H9 (cell line): ENCODE measurements at regions not wholly inside any gene's neighbourhood (a gene's known extent, or its start where the extent isn't known, plus 50 kb on each side); places are given as distances from the start of the nearest gene placed in this dataset.

Experiments
- DNase-seq: peaks from one replicate; pipeline ENCODE4 v3.0.0-alpha.2; 2017
- H2AFZ ChIP-seq: one replicate; pipeline ENCODE4 v1.6.1; 2013; ENCODE audit warnings: mild to moderate bottlenecking, low read length, control low read depth, moderate library complexity
- H2AK5ac ChIP-seq: 2 replicates; pipeline ENCODE4 v1.6.1; 2013; ENCODE audit warnings: low read length, control low read depth, mixed read lengths; ENCODE audit not compliant: insufficient read length
- H2BK120ac ChIP-seq: one replicate; pipeline ENCODE4 v1.6.1; 2013; ENCODE audit warnings: low read depth, mild to moderate bottlenecking, low read length, control low read depth, inconsistent platforms; ENCODE audit not compliant: poor library complexity, severe bottlenecking
- H2BK12ac ChIP-seq: 2 replicates; pipeline ENCODE4 v1.6.1; 2013; ENCODE audit warnings: low read length, control low read depth, mixed read lengths, low read depth; ENCODE audit not compliant: insufficient read length
- H2BK15ac ChIP-seq: 2 replicates; pipeline ENCODE4 v1.6.1; 2013; ENCODE audit warnings: low read depth, low read length, control low read depth
- H2BK20ac ChIP-seq: one replicate; pipeline ENCODE4 v1.6.1; 2013; ENCODE audit warnings: low read depth, mild to moderate bottlenecking, low read length, control low read depth, inconsistent platforms; ENCODE audit not compliant: poor library complexity, severe bottlenecking
- H2BK5ac ChIP-seq: 2 replicates; pipeline ENCODE4 v1.6.1; 2013; ENCODE audit warnings: low read length, control low read depth, mixed read lengths; ENCODE audit not compliant: insufficient read length
- H3K14ac ChIP-seq: 2 replicates; pipeline ENCODE4 v1.6.1; 2013; ENCODE audit warnings: low read length, control low read depth; ENCODE audit not compliant: insufficient read depth
- H3K18ac ChIP-seq: 2 replicates; pipeline ENCODE4 v1.6.1; 2013; ENCODE audit warnings: low read depth, mild to moderate bottlenecking, mixed read lengths, low read length, control low read depth; ENCODE audit not compliant: insufficient read length
- H3K23ac ChIP-seq: 2 replicates; pipeline ENCODE4 v1.6.1; 2013; ENCODE audit warnings: low read length, control low read depth, mixed read lengths, low read depth; ENCODE audit not compliant: insufficient read length
- H3K23me2 ChIP-seq: 2 replicates; pipeline ENCODE4 v1.6.1; 2013; ENCODE audit warnings: low read depth, mild to moderate bottlenecking, mixed read lengths, low read length, control low read depth; ENCODE audit not compliant: insufficient read length, poor library complexity, severe bottlenecking
- H3K27ac ChIP-seq: 2 replicates; pipeline ENCODE4 v1.5.1; 2013; ENCODE audit warnings: low read length, control low read depth, mixed read lengths, low read depth; ENCODE audit not compliant: insufficient read length
- H3K27me3 ChIP-seq: 2 replicates; pipeline ENCODE4 v1.6.1; 2013; ENCODE audit warnings: low read length, control low read depth, inconsistent platforms; ENCODE audit not compliant: insufficient read depth
- H3K4ac ChIP-seq: 2 replicates; pipeline ENCODE4 v1.6.1; 2013; ENCODE audit warnings: low read depth, mild to moderate bottlenecking, control low read depth, inconsistent platforms, low read length, moderate library complexity
- H3K4me1 ChIP-seq: 2 replicates; pipeline ENCODE4 v1.6.1; 2013; ENCODE audit warnings: low read length, control low read depth, inconsistent platforms; ENCODE audit not compliant: insufficient read depth
- H3K4me2 ChIP-seq: 2 replicates; pipeline ENCODE4 v1.6.1; 2013; ENCODE audit warnings: low read length, control low read depth, mixed read lengths; ENCODE audit not compliant: insufficient read length, insufficient read depth
- H3K56ac ChIP-seq: 2 replicates; pipeline ENCODE4 v1.6.1; 2013; ENCODE audit warnings: low read depth, mild to moderate bottlenecking, mixed read lengths, low read length, control low read depth; ENCODE audit not compliant: insufficient read length
- H3K79me1 ChIP-seq: 2 replicates; pipeline ENCODE4 v1.6.1; 2013; ENCODE audit warnings: low read depth, mild to moderate bottlenecking, moderate library complexity, low read length, control low read depth, inconsistent platforms; ENCODE audit not compliant: insufficient read depth, poor library complexity, severe bottlenecking
- H3K79me2 ChIP-seq: 2 replicates; pipeline ENCODE4 v1.6.1; 2013; ENCODE audit warnings: low read length, control low read depth, inconsistent platforms; ENCODE audit not compliant: insufficient read depth
- H3K9ac ChIP-seq: 2 replicates; pipeline ENCODE4 v1.6.1; 2013; ENCODE audit warnings: low read length, control low read depth, mixed read lengths; ENCODE audit not compliant: insufficient read length; ENCODE audit errors: extremely low read depth
- H3K9me3 ChIP-seq: one replicate; pipeline ENCODE4 v1.6.1; 2013; ENCODE audit warnings: low read depth, low read length, inconsistent platforms; ENCODE audit not compliant: control insufficient read depth
- H3T11ph ChIP-seq: one replicate; pipeline ENCODE4 v1.6.1; 2013; ENCODE audit warnings: mild to moderate bottlenecking, low read length, control low read depth, inconsistent platforms
- H4K20me1 ChIP-seq: one replicate; pipeline ENCODE4 v1.6.1; 2013; ENCODE audit not compliant: control insufficient read depth, insufficient read length, insufficient read depth
- H4K5ac ChIP-seq: 2 replicates; pipeline ENCODE4 v1.6.1; 2013; ENCODE audit warnings: low read depth, mild to moderate bottlenecking, mixed read lengths, low read length, control low read depth; ENCODE audit not compliant: insufficient read length
- H4K8ac ChIP-seq: replicated peaks from 2 replicates; pipeline ENCODE4 v1.6.1; 2013; ENCODE audit warnings: low read length, control low read depth, mixed read lengths, low read depth; ENCODE audit not compliant: insufficient read length
- H4K91ac ChIP-seq: 2 replicates; pipeline ENCODE4 v1.6.1; 2013; ENCODE audit warnings: low read depth, mild to moderate bottlenecking, moderate library complexity, mixed read lengths, low read length, control low read depth; ENCODE audit not compliant: insufficient read length
- H3K27ac Mint-ChIP-seq, 3 experiments: 2 replicates in 2 of 3; 3 replicates in 1 of 3; pipeline ENCODE4 v1.8.0; 2020 to 2021; ENCODE audit warnings: mixed read lengths in 3 of 3, mild to moderate bottlenecking in 1 of 3, moderate library complexity in 1 of 3
- H3K27me3 Mint-ChIP-seq: 2 replicates; pipeline ENCODE4 v1.8.0; 2021; ENCODE audit warnings: low read depth, mild to moderate bottlenecking, moderate library complexity, mixed read lengths
- H3K36me3 Mint-ChIP-seq, 3 experiments: 2 replicates in 2 of 3; 3 replicates in 1 of 3; pipeline ENCODE4 v1.8.0; 2020 to 2021; ENCODE audit warnings: low read depth in 3 of 3, mixed read lengths in 3 of 3; ENCODE audit not compliant: insufficient read depth in 1 of 3
- H3K4me1 Mint-ChIP-seq, 2 experiments: 2 replicates each; pipeline ENCODE4 v1.8.0; 2020; ENCODE audit warnings: mixed read lengths in 2 of 2
- H3K4me3 Mint-ChIP-seq, 2 experiments: 2 replicates in 1 of 2; 3 replicates in 1 of 2; pipeline ENCODE4 v1.8.0; 2020 to 2021; ENCODE audit warnings: mild to moderate bottlenecking in 2 of 2, mixed read lengths in 2 of 2, moderate library complexity in 1 of 2
- H3K9me3 Mint-ChIP-seq, 2 experiments: 2 replicates in 1 of 2; 3 replicates in 1 of 2; pipeline ENCODE4 v1.8.0; 2020; ENCODE audit warnings: mild to moderate bottlenecking in 2 of 2, mixed read lengths in 2 of 2, moderate library complexity in 1 of 2
- WGBS: extraction: QIAGEN DNeasy Blood & Tissue Kit; methylation state at CpG from one replicate; pipeline ENCODE4 v1.1.7; 2013; ENCODE audit warnings: missing lambda C conversion rate, low lambda C conversion rate, mixed read lengths; ENCODE audit not compliant: insufficient read length; ENCODE audit errors: extremely low coverage; 5-methylcytosine and 5-hydroxymethylcytosine counted together
- TF ChIP-seq, protein P1 (sequence below): fragments of 200-600 bp; sonication (generic); conservative IDR thresholded peaks from 3 replicates; pipeline ENCODE4 v1.8.0; 2021; ENCODE audit warnings: antibody characterized with exemption, mild to moderate bottlenecking

DNA sequence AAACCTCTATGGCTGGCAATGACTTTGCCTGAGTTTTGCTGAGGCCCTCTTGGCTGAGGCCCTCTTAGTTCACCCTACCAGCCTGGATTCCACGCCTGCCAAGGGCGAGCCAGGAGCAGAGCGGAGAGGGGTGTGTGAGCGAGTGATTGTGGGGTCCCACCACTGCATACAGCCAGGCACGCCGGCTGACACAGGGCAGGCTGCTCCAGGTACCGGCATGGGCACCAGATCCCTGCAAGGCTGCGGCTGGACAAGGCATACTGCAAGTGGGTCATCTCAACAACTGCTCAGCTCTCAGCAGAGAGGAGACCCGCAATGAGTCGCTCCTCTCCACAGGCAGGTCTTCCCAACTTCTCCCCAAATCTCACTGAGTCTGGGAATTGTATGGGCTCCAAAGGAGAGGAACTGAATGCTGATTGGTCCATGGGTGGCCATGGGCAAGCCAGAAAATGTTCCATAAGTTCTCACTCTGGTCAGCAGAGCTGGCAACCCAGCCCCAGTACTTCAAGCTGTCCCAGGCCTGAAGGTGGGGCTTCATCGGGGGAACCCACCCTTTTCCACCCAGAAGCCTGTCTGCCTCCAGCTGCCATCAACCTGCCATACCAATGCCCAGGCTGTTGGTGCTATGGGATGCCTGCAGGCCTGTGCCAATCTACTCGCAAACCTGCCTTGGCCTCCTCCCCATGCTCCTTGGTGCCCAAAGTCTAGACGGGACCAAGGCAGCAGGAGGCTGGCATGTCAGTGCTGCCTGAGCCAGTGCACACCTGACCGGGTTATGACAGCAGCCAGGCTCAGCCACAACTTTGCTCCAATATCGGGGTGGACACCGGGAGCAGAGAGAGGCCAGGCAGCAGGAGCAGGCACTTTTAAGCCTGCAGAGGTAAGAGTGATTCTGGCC lies 1273.6 kb upstream of the GBE1 start:
- no peaks in the 10 kb centered on the region for H3K27me3 ChIP-seq
- H2AFZ ChIP-seq, result no peak overlapping the region
- H2BK20ac ChIP-seq, result no peak overlapping the region
- no peak overlapping the region for H3K9ac ChIP-seq
- H2BK15ac ChIP-seq, result no peak overlapping the region
- no peaks in the 10 kb centered on the region for H3K23me2 ChIP-seq
- H4K20me1 ChIP-seq, result no peaks in the 10 kb centered on the region
- no peak overlapping the region for H3K14ac ChIP-seq
- H3K56ac ChIP-seq, result no peak overlapping the region
- H3K36me3 Mint-ChIP-seq, result peaks cover 0 to 2% (median 0%) of the 10 kb centered on the region in 3 experiments; a peak in 2 of 7 replicates
- H3K27me3 Mint-ChIP-seq, result no peaks in the 10 kb centered on the region
- H3K23ac ChIP-seq, result no peak overlapping the region
- H3K4ac ChIP-seq, result no peak overlapping the region
- H3K79me2 ChIP-seq, result no peaks in the 10 kb centered on the region
- H3K18ac ChIP-seq, result no peak overlapping the region
- no peak overlapping the region for H2BK12ac ChIP-seq
- no peak overlapping the region for H3T11ph ChIP-seq
- TF ChIP-seq, protein P1, sequence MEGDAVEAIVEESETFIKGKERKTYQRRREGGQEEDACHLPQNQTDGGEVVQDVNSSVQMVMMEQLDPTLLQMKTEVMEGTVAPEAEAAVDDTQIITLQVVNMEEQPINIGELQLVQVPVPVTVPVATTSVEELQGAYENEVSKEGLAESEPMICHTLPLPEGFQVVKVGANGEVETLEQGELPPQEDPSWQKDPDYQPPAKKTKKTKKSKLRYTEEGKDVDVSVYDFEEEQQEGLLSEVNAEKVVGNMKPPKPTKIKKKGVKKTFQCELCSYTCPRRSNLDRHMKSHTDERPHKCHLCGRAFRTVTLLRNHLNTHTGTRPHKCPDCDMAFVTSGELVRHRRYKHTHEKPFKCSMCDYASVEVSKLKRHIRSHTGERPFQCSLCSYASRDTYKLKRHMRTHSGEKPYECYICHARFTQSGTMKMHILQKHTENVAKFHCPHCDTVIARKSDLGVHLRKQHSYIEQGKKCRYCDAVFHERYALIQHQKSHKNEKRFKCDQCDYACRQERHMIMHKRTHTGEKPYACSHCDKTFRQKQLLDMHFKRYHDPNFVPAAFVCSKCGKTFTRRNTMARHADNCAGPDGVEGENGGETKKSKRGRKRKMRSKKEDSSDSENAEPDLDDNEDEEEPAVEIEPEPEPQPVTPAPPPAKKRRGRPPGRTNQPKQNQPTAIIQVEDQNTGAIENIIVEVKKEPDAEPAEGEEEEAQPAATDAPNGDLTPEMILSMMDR, result no peak
- no peak overlapping the region for H3K4me2 ChIP-seq
- H3K4me1 ChIP-seq, result no peaks in the 10 kb centered on the region
- H3K27ac ChIP-seq, result no peak overlapping the region
- no peak overlapping the region for H4K91ac ChIP-seq
- H3K9me3 Mint-ChIP-seq, result peaks cover 0 to 7% of the 10 kb centered on the region in 2 experiments; a peak in 3 of 5 replicates
- H4K5ac ChIP-seq, result no peak overlapping the region
- H2BK5ac ChIP-seq, result no peak overlapping the region
- H3K9me3 ChIP-seq, result no peaks in the 10 kb centered on the region
- no peaks in the 10 kb centered on the region for H3K79me1 ChIP-seq
- H4K8ac ChIP-seq, result no peak overlapping the region
- H3K4me3 Mint-ChIP-seq, result no peak overlapping the region
- no peak overlapping the region for H2AK5ac ChIP-seq
- H2BK120ac ChIP-seq, result no peak overlapping the region
- DNase-seq, result no peak
- peak overlapping the region in 1 of 3 experiments; percentile 72; a peak in 2 of 7 replicates for H3K27ac Mint-ChIP-seq
- no CpG with 5 or more reads among the region's 16 CpGs for WGBS
- H3K4me1 Mint-ChIP-seq, result peaks cover 0 to 5% of the 10 kb centered on the region in 2 experiments; a peak in 1 of 4 replicates
